ENCODE measurements at regions not wholly inside any gene's neighbourhood (a gene's known extent, or its start where the extent isn't known, plus 50 kb on each side); places are given as distances from the start of the nearest gene placed in this dataset.

GRCh38 chr5:136425921-136426320, 60.6 kb upstream of the TRPC7 start:
- TF ChIP-seq, protein P1, sequence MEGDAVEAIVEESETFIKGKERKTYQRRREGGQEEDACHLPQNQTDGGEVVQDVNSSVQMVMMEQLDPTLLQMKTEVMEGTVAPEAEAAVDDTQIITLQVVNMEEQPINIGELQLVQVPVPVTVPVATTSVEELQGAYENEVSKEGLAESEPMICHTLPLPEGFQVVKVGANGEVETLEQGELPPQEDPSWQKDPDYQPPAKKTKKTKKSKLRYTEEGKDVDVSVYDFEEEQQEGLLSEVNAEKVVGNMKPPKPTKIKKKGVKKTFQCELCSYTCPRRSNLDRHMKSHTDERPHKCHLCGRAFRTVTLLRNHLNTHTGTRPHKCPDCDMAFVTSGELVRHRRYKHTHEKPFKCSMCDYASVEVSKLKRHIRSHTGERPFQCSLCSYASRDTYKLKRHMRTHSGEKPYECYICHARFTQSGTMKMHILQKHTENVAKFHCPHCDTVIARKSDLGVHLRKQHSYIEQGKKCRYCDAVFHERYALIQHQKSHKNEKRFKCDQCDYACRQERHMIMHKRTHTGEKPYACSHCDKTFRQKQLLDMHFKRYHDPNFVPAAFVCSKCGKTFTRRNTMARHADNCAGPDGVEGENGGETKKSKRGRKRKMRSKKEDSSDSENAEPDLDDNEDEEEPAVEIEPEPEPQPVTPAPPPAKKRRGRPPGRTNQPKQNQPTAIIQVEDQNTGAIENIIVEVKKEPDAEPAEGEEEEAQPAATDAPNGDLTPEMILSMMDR (IDR thresholded peaks at IDR 0.05; ENCODE audit: extremely low read depth, missing control alignments), result no peak
- DNase-seq (ENCODE audit: low spot score), result no peak

DNA sequence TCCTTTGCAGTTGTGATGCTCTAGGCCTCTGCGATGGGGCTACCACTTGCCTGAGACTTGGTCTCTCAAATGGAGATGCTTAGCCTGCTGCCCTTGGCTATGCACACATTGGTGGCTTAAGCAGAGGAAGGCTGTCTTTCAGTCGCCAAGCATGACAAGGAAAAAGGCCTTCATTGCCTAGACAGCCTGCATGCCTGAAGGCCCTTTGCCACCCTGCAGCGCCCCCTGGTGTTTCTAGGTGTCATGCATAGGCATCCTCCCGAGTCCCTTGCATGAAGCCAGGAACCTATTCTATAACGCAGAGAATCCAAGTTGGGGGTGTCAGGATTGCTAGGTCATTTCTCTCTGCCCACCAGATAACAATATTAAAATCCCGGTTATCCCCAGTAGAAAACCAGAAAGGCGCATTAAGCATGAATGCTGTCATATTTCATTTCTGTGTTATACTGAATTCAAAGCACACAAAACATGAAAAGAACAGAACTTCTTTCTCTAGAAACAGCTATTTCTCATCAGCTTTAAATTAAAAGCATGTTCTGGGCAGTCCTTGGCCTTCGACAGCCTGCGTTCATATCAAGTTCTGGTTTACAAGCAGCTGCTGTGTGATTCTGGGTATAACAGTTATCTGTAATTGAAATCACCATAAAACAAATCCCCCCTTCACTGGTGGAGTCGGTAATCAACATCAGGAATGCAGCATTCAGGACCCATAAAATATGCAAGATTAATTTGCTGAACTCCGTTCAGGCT, 59.7 kb upstream of the TRPC7 start:
- TF ChIP-seq, protein P1 (IDR thresholded peaks at IDR 0.05; ENCODE audit: extremely low read depth, missing control alignments), result peak; percentile 83
- peak; percentile 75 for DNase-seq (ENCODE audit: low spot score)

GRCh38 chr5:136423944-136424606, 58.7 kb upstream of the TRPC7 start:
- TF ChIP-seq, protein P1 (IDR thresholded peaks at IDR 0.05; ENCODE audit: extremely low read depth, missing control alignments), result no peak

GRCh38 chr5:136420168-136420898, 55.0 kb upstream of the TRPC7 start:
- TF ChIP-seq, protein P1 (IDR thresholded peaks at IDR 0.05; ENCODE audit: extremely low read depth, missing control alignments), result no peak
- DNase-seq (ENCODE audit: low spot score), result no peak

More at GRCh38 chr5:136423944-136424606, 58.7 kb upstream of the TRPC7 start:
- no peak for DNase-seq (ENCODE audit: low spot score)

DNA sequence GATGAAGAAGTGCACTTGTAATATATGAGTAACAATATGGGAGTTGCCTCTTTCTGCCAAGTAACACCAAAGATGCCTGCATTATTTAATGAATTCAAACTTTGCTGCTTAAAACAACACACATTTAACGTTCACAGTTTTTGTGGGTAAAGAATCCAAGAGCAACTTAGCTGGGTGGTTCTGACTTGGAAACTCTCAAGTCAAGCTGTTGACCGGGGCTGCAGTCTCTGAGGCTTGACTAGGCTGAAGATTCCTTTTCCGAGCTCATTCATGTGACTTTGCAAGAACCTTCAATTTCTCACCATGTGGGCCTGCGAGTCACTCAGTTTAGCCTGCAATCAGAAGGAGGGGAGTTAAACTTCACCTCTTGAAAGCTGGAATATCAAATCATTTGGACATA, 53.0 kb upstream of the TRPC7 start:
- TF ChIP-seq, protein P1 (IDR thresholded peaks at IDR 0.05; ENCODE audit: extremely low read depth, missing control alignments), result no peak
- DNase-seq (ENCODE audit: low spot score), result no peak

All from GM20000 (cell line).